H1 (cell line): ENCODE measurements at regions not wholly inside any gene's neighbourhood (a gene's known extent, or its start where the extent isn't known, plus 50 kb on each side); places are given as distances from the start of the nearest gene placed in this dataset.

Source experiments
- CTCF ChIA-PET: fragments of 300-600 bp; sonication (Branson Sonifier 250); formaldehyde crosslinking; loops from one replicate; lab custom pipeline; 2021; ENCODE audit not compliant: partially characterized antibody; lab: Charles Lee
- POLR2A ChIA-PET: fragments of 300-600 bp; sonication (Branson Sonifier 250); formaldehyde crosslinking; loops from one replicate; lab custom pipeline; 2021; ENCODE audit warnings: inconsistent platforms; ENCODE audit not compliant: partially characterized antibody; lab: Charles Lee
- DNase-seq, 2 experiments: peaks; one replicate each; pipeline versions ENCODE4 v3.0.0 to v3.0.0-alpha.2; 2010 to 2022; ENCODE audit warnings: low spot score in 2 of 2, low read depth in 1 of 2, mixed read lengths in 1 of 2
- FAIRE-seq: peaks from 2 replicates; lab custom pipeline; 2011; peaks lifted over from hg19 to GRCh38; lab: Jason Lieb, UNC
- H2AFZ ChIP-seq: 2 replicates; pipeline ENCODE4 v1.8.1; 2012; ENCODE audit warnings: low read length, inconsistent platforms
- H2AK5ac ChIP-seq: 2 replicates; pipeline ENCODE4 v1.6.1; 2013; ENCODE audit warnings: low read depth, low read length
- H2BK120ac ChIP-seq: replicated peaks from 2 replicates; pipeline ENCODE3; 2013; ENCODE audit warnings: low read depth, low read length, inconsistent platforms
- H2BK12ac ChIP-seq: 2 replicates; pipeline ENCODE4 v1.6.1; 2013; ENCODE audit warnings: low read depth, low read length
- H2BK15ac ChIP-seq: 2 replicates; pipeline ENCODE4 v1.6.1; 2013; ENCODE audit warnings: low read length
- H2BK20ac ChIP-seq: 2 replicates; pipeline ENCODE4 v1.6.1; 2013; ENCODE audit warnings: low read length
- H2BK5ac ChIP-seq: 2 replicates; pipeline ENCODE4 v1.6.1; 2013; ENCODE audit warnings: low read depth, low read length
- H3K14ac ChIP-seq: 2 replicates; pipeline ENCODE4 v1.6.1; 2013; ENCODE audit warnings: inconsistent platforms; ENCODE audit not compliant: insufficient read length
- H3K18ac ChIP-seq: 2 replicates; pipeline ENCODE4 v1.6.1; 2013; ENCODE audit warnings: low read length; ENCODE audit errors: extremely low read depth
- H3K23ac ChIP-seq: 2 replicates; pipeline ENCODE4 v1.6.1; 2013; ENCODE audit warnings: inconsistent platforms; ENCODE audit not compliant: insufficient read length
- H3K23me2 ChIP-seq: 2 replicates; pipeline ENCODE4 v1.6.1; 2013; ENCODE audit warnings: low read depth, low read length
- H3K27ac ChIP-seq: 2 replicates; pipeline ENCODE4 v1.6.1; 2011; ENCODE audit warnings: low read depth, low read length, inconsistent platforms
- H3K27me3 ChIP-seq, 4 experiments: replicated peaks in 1 of 4; 1 replicate in 1 of 4; 2 replicates in 3 of 4; pipeline versions ENCODE4 v1.6.1 to v1.8.1; 2011 to 2013; ENCODE audit warnings: low read length in 3 of 4, mild to moderate bottlenecking in 3 of 4, inconsistent platforms in 2 of 4, mixed read lengths in 2 of 4, moderate library complexity in 1 of 4; ENCODE audit not compliant: control insufficient read depth in 3 of 4, insufficient read depth in 3 of 4; ENCODE audit errors: extremely low read depth in 1 of 4
- H3K36me3 ChIP-seq, 4 experiments: 2 replicates each; pipeline versions ENCODE4 v1.6.1 to v1.8.1; 2011 to 2013; ENCODE audit warnings: mild to moderate bottlenecking in 4 of 4, low read length in 3 of 4, moderate library complexity in 2 of 4, control low read depth in 1 of 4, inconsistent platforms in 1 of 4; ENCODE audit not compliant: insufficient read depth in 4 of 4, control insufficient read depth in 2 of 4
- H3K4ac ChIP-seq: replicated peaks from 2 replicates; pipeline ENCODE3; 2013; ENCODE audit warnings: low read length, low read depth, mixed read lengths, inconsistent platforms; ENCODE audit not compliant: insufficient read length
- H3K4me1 ChIP-seq, 4 experiments: replicated peaks in 1 of 4; 1 replicate in 1 of 4; 2 replicates in 3 of 4; pipeline versions ENCODE4 v1.6.1 to v1.8.1; 2011 to 2013; ENCODE audit warnings: low read length in 3 of 4, inconsistent platforms in 2 of 4, mixed read lengths in 1 of 4; ENCODE audit not compliant: insufficient read depth in 4 of 4, control insufficient read depth in 3 of 4
- H3K4me2 ChIP-seq, 2 experiments: 2 replicates each; pipeline versions ENCODE4 v1.6.1 to v1.8.1; 2011 to 2013; ENCODE audit warnings: low read depth in 2 of 2, low read length in 2 of 2, control low read depth in 1 of 2, inconsistent platforms in 1 of 2, mild to moderate bottlenecking in 1 of 2; ENCODE audit not compliant: insufficient read depth in 1 of 2
- H3K4me3 ChIP-seq, 4 experiments: fragments of 200-600, 300-600 bp in 1 of 4; sonication (generic), shearing (Covaris generic), sonication (Bioruptor Twin) in 1 of 4; 2 replicates each; pipeline versions ENCODE4 v1.5.1 to v1.8.1; 2011 to 2016; ENCODE audit warnings: low read length in 4 of 4, low read depth in 3 of 4, control low read depth in 2 of 4, inconsistent platforms in 2 of 4, mild to moderate bottlenecking in 2 of 4, mixed read lengths in 1 of 4, moderate library complexity in 1 of 4; ENCODE audit not compliant: insufficient read depth in 2 of 4; ENCODE audit errors: extremely low read depth in 1 of 4
- H3K56ac ChIP-seq: replicated peaks from 2 replicates; pipeline ENCODE3; 2013; ENCODE audit warnings: low read depth, mild to moderate bottlenecking, mixed read lengths, low read length, inconsistent platforms; ENCODE audit not compliant: insufficient read length
- H3K79me1 ChIP-seq: 2 replicates; pipeline ENCODE4 v1.6.1; 2013; ENCODE audit warnings: low read depth, low read length, control low read depth
- H3K79me2 ChIP-seq, 2 experiments: 2 replicates each; pipeline versions ENCODE4 v1.6.1 to v1.8.1; 2012 to 2013; ENCODE audit warnings: low read length in 2 of 2, mild to moderate bottlenecking in 2 of 2, inconsistent platforms in 1 of 2; ENCODE audit not compliant: insufficient read depth in 2 of 2, control insufficient read depth in 1 of 2
- H3K9ac ChIP-seq, 4 experiments: replicated peaks in 1 of 4; 1 replicate in 1 of 4; 2 replicates in 3 of 4; pipeline versions ENCODE4 v1.6.1 to v1.8.1; 2011 to 2013; ENCODE audit warnings: low read depth in 3 of 4, low read length in 3 of 4, control low read depth in 2 of 4, mild to moderate bottlenecking in 2 of 4, moderate library complexity in 2 of 4, inconsistent platforms in 1 of 4; ENCODE audit errors: extremely low read depth in 1 of 4
- H3K9me3 ChIP-seq, 2 experiments: 2 replicates each; pipeline versions ENCODE4 v1.6.1 to v1.8.1; 2012 to 2013; ENCODE audit warnings: mild to moderate bottlenecking in 2 of 2, moderate library complexity in 2 of 2, control low read depth in 1 of 2, inconsistent platforms in 1 of 2, low read depth in 1 of 2, low read length in 1 of 2, mixed read lengths in 1 of 2; ENCODE audit not compliant: insufficient read depth in 2 of 2
- H4K20me1 ChIP-seq, 2 experiments: replicated peaks in 1 of 2; 2 replicates each; pipeline versions ENCODE3 to v1.8.1; 2011 to 2013; ENCODE audit warnings: inconsistent platforms in 2 of 2, low read length in 2 of 2, mild to moderate bottlenecking in 1 of 2; ENCODE audit not compliant: insufficient read depth in 2 of 2, control insufficient read depth in 1 of 2
- H4K5ac ChIP-seq: 2 replicates; pipeline ENCODE4 v1.6.1; 2013; ENCODE audit warnings: low read length, low read depth, mixed read lengths, inconsistent platforms; ENCODE audit not compliant: insufficient read length
- H4K8ac ChIP-seq: 2 replicates; pipeline ENCODE4 v1.8.0; 2013; ENCODE audit warnings: mild to moderate bottlenecking, moderate library complexity, low read length, inconsistent platforms; ENCODE audit not compliant: insufficient read depth; ENCODE audit errors: extremely low read depth
- H4K91ac ChIP-seq: replicated peaks from 2 replicates; pipeline ENCODE3; 2013; ENCODE audit warnings: low read length, mixed read lengths, inconsistent platforms; ENCODE audit not compliant: insufficient read length
- ATF3 ChIP-seq: IDR thresholded peaks from 2 replicates; pipeline ENCODE4 v1.6.1; 2011; ENCODE audit warnings: low read depth, mild to moderate bottlenecking, low read length; ENCODE audit not compliant: insufficient read depth
- CTCF ChIP-seq, 3 experiments: IDR thresholded peaks; 1 replicate in 2 of 3; 2 replicates in 1 of 3; pipeline versions ENCODE4 v1.5.1 to v1.6.1; 2011; ENCODE audit warnings: low read length in 3 of 3, mild to moderate bottlenecking in 3 of 3, inconsistent platforms in 2 of 3, low read depth in 1 of 3, moderate library complexity in 1 of 3; ENCODE audit not compliant: insufficient read depth in 1 of 3; ENCODE audit errors: control extremely low read depth in 1 of 3
- GABPA ChIP-seq: IDR thresholded peaks from 2 replicates; pipeline ENCODE4 v1.6.1; 2011; ENCODE audit warnings: mild to moderate bottlenecking, low read length, moderate library complexity, borderline replicate concordance; ENCODE audit not compliant: insufficient read depth
- KDM5A ChIP-seq: fragments of 200-600 bp; IDR thresholded peaks from 2 replicates; pipeline ENCODE4 v1.7.1; 2012; ENCODE audit warnings: mild to moderate bottlenecking, low read length, inconsistent platforms, mixed read lengths
- RNF2 ChIP-seq: fragments of 200-900, 300-1000 bp; sonication (generic); IDR thresholded peaks from 2 replicates; pipeline ENCODE4 v1.7.1; 2016; ENCODE audit warnings: borderline replicate concordance, low read depth, mild to moderate bottlenecking, antibody characterized with exemption, low read length; ENCODE audit not compliant: poor library complexity, severe bottlenecking; ENCODE audit errors: missing control alignments
- USF2 ChIP-seq: IDR thresholded peaks from 2 replicates; pipeline ENCODE4 v1.6.1; 2011; ENCODE audit warnings: low read length, improper control_type of control experiment
- WGBS, 2 experiments: shearing (Covaris generic) in 1 of 2; methylation state at CpG; one replicate each; pipeline versions ENCODE4 v1.1.6 to v1.1.7; 2013 to 2015; ENCODE audit warnings: low lambda C conversion rate in 2 of 2, mixed read lengths in 2 of 2, inconsistent platforms in 1 of 2, low coverage in 1 of 2, missing lambda C conversion rate in 1 of 2; ENCODE audit not compliant: insufficient replicate concordance in 2 of 2, insufficient coverage in 1 of 2, insufficient read length in 1 of 2; ENCODE audit errors: extremely low coverage in 1 of 2, missing lambda C conversion rate in 1 of 2; 5-methylcytosine and 5-hydroxymethylcytosine counted together
- TF ChIP-seq, protein P1 (sequence below): IDR thresholded peaks from 2 replicates; pipeline ENCODE4 v1.6.1; 2012; ENCODE audit warnings: inconsistent platforms
- TF ChIP-seq, protein P2 (sequence below): IDR thresholded peaks from 2 replicates; pipeline ENCODE4 v1.6.1; 2012; ENCODE audit warnings: inconsistent platforms

GRCh38 chr11:115590254-115590653 is 86.0 kb upstream of the CADM1 start:
- Histone ChIP-seq H4K8ac (no peak overlapping the region), H2AK5ac (no peak overlapping the region), H3K4me1 (peaks cover 0 to 4% (median 3%) of the 10 kb centered on the region in 4 experiments; a peak in 3 of 7 replicates), H3K27ac (no peak overlapping the region), H3K27me3 (no peaks in the 10 kb centered on the region), H3K4me2 (no peak overlapping the region), H3K14ac (no peak overlapping the region), H3K56ac (no peak overlapping the region), H2BK5ac (no peak overlapping the region), H3K9me3 (peaks cover 3 to 6% of the 10 kb centered on the region in 2 experiments; a peak in 1 of 4 replicates), H3K79me1 (no peaks in the 10 kb centered on the region), H3K4ac (no peak overlapping the region), H3K23ac (no peak overlapping the region), H2AFZ (no peak overlapping the region), H3K36me3 (no peaks in the 10 kb centered on the region), H3K18ac (no peak overlapping the region), H2BK20ac (no peak overlapping the region), H3K79me2 (no peaks in the 10 kb centered on the region), H2BK12ac (no peak overlapping the region), H4K91ac (no peak overlapping the region), H2BK120ac (no peak overlapping the region), H3K23me2 (peaks cover 4% of the 10 kb centered on the region; the same call in 1 of the 2 replicates), H4K20me1 (no peaks in the 10 kb centered on the region), H3K9ac (no peak overlapping the region), H4K5ac (no peak overlapping the region), H3K4me3 (no peak overlapping the region), H2BK15ac (no peak overlapping the region)
- WGBS, 2 experiments: 70% methylated on average over 7 of the region's 7 CpGs; no CpG with 5 or more reads in 1 of the 2 experiments
- ChIA-PET POLR2A (no interaction called here), CTCF (interaction anchor here (1.4 kb wide), 1 partner anchor 12 kb away, joined by 3 read pairs; no protein-coding TSS in a partner anchor)
- FAIRE-seq: no peak
- DNase-seq: no peak
- no peak for TF ChIP-seq CTCF (IDR thresholded peaks at IDR 0.05; ENCODE audit: control extremely low read depth in 1 of 3, insufficient read depth in 1 of 3, low read depth in 1 of 3, low read length in 3 of 3)
- TF ChIP-seq, protein P1, sequence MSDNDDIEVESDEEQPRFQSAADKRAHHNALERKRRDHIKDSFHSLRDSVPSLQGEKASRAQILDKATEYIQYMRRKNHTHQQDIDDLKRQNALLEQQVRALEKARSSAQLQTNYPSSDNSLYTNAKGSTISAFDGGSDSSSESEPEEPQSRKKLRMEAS: no peak
- no peak for TF ChIP-seq ATF3
- TF ChIP-seq KDM5A: no peak
- TF ChIP-seq RNF2: no peak
- TF ChIP-seq, protein P2, sequence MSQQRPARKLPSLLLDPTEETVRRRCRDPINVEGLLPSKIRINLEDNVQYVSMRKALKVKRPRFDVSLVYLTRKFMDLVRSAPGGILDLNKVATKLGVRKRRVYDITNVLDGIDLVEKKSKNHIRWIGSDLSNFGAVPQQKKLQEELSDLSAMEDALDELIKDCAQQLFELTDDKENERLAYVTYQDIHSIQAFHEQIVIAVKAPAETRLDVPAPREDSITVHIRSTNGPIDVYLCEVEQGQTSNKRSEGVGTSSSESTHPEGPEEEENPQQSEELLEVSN: no peak
- TF ChIP-seq GABPA: no peak
- TF ChIP-seq USF2: no peak
